ENCODE measurements at regions not wholly inside any gene's neighbourhood (a gene's known extent, or its start where the extent isn't known, plus 50 kb on each side); places are given as distances from the start of the nearest gene placed in this dataset.

DNA sequence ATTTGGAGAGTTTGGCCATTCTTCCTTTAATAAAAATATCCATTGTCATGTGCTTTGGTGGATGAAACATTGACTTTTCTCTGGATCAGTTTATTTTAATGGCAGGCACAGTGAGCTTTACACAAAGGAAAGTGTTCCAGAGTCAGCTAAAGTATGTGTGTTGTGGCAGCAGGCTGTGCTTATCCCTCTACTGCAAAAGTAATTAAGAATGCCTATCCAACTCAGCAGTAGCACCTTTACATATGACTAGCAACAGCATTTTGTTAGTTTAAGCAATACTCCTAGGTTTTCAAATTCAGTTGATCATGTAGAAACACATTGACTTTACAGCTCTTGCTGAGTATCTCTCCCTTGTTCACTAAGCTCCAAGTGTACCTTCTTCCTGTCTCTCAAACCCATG lies 730.5 kb upstream of the RGMB start:
- no peaks in the 10 kb centered on the region for H3K36me3 ChIP-seq (ENCODE audit: control insufficient read depth in 2 of 4, insufficient read depth in 4 of 4, low read length in 3 of 4)
- no peak overlapping the region for H2BK12ac ChIP-seq (ENCODE audit: low read depth, low read length)
- peak overlapping the region in 1 of 2 experiments; percentile 41; a peak in 2 of 4 replicates for H3K4me2 ChIP-seq (ENCODE audit: insufficient read depth in 1 of 2, low read depth in 2 of 2, low read length in 2 of 2)
- H4K5ac ChIP-seq (ENCODE audit: insufficient read length, low read depth, low read length) = no peak overlapping the region
- H3K18ac ChIP-seq (ENCODE audit: extremely low read depth, low read length) = no peak overlapping the region
- no peak overlapping the region for H4K91ac ChIP-seq (replicated peaks; ENCODE audit: insufficient read length, low read length)
- H3K56ac ChIP-seq (replicated peaks; ENCODE audit: insufficient read length, low read depth, low read length) = no peak overlapping the region
- H3K27ac ChIP-seq (ENCODE audit: low read depth, low read length) = no peak overlapping the region
- no peak overlapping the region for H2BK5ac ChIP-seq (ENCODE audit: low read depth, low read length)
- no peak overlapping the region for H2BK120ac ChIP-seq (replicated peaks; ENCODE audit: low read depth, low read length)
- H3K4ac ChIP-seq (replicated peaks; ENCODE audit: insufficient read length, low read depth, low read length) = no peak overlapping the region
- ChIA-PET CTCF (ENCODE audit: partially characterized antibody) (interaction anchor here (1.4 kb wide), 2 partner anchors 12 to 81 kb away, joined by 3 read pairs; no protein-coding TSS in a partner anchor), POLR2A (ENCODE audit: partially characterized antibody) (no interaction called here)
- H3K79me2 ChIP-seq (ENCODE audit: control insufficient read depth in 1 of 2, insufficient read depth in 2 of 2, low read length in 2 of 2) = no peaks in the 10 kb centered on the region
- no peak overlapping the region for H3K9ac ChIP-seq (replicated peaks in 1 of 4; ENCODE audit: extremely low read depth in 1 of 4, low read depth in 3 of 4, low read length in 3 of 4)
- no peak overlapping the region for H4K8ac ChIP-seq (ENCODE audit: extremely low read depth, insufficient read depth, low read length)
- H3K23me2 ChIP-seq (ENCODE audit: low read depth, low read length) = no peaks in the 10 kb centered on the region
- H2BK15ac ChIP-seq (ENCODE audit: low read length) = no peak overlapping the region
- no peak overlapping the region for H3K14ac ChIP-seq (ENCODE audit: insufficient read length)
- no peak for TF ChIP-seq RFX5 (IDR thresholded peaks at IDR 0.05; ENCODE audit: borderline replicate concordance, low read depth, low read length)
- TF ChIP-seq CBX8 (IDR thresholded peaks at IDR 0.05; ENCODE audit: borderline replicate concordance, low read depth, low read length) = no peak
- TF ChIP-seq POU5F1 (IDR thresholded peaks at IDR 0.05; ENCODE audit: low read depth, low read length) = no peak
- no peak for TF ChIP-seq SP2 (IDR thresholded peaks at IDR 0.05; ENCODE audit: low read length)
- TF ChIP-seq SUZ12 (IDR thresholded peaks at IDR 0.05; ENCODE audit: low read length) = no peak
- no peak for TF ChIP-seq CTBP2 (IDR thresholded peaks at IDR 0.05; ENCODE audit: borderline replicate concordance, insufficient read depth, insufficient read length, low read length)
- TF ChIP-seq RBBP5 (IDR thresholded peaks at IDR 0.05; ENCODE audit: borderline replicate concordance, low read depth, low read length) = no peak
- TF ChIP-seq, protein P1, sequence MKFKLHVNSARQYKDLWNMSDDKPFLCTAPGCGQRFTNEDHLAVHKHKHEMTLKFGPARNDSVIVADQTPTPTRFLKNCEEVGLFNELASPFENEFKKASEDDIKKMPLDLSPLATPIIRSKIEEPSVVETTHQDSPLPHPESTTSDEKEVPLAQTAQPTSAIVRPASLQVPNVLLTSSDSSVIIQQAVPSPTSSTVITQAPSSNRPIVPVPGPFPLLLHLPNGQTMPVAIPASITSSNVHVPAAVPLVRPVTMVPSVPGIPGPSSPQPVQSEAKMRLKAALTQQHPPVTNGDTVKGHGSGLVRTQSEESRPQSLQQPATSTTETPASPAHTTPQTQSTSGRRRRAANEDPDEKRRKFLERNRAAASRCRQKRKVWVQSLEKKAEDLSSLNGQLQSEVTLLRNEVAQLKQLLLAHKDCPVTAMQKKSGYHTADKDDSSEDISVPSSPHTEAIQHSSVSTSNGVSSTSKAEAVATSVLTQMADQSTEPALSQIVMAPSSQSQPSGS (IDR thresholded peaks at IDR 0.05; ENCODE audit: low read length) = no peak
- TF ChIP-seq, protein P2, sequence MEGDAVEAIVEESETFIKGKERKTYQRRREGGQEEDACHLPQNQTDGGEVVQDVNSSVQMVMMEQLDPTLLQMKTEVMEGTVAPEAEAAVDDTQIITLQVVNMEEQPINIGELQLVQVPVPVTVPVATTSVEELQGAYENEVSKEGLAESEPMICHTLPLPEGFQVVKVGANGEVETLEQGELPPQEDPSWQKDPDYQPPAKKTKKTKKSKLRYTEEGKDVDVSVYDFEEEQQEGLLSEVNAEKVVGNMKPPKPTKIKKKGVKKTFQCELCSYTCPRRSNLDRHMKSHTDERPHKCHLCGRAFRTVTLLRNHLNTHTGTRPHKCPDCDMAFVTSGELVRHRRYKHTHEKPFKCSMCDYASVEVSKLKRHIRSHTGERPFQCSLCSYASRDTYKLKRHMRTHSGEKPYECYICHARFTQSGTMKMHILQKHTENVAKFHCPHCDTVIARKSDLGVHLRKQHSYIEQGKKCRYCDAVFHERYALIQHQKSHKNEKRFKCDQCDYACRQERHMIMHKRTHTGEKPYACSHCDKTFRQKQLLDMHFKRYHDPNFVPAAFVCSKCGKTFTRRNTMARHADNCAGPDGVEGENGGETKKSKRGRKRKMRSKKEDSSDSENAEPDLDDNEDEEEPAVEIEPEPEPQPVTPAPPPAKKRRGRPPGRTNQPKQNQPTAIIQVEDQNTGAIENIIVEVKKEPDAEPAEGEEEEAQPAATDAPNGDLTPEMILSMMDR (IDR thresholded peaks at IDR 0.05; ENCODE audit: control extremely low read depth in 1 of 3, insufficient read depth in 1 of 3, low read depth in 1 of 3, low read length in 3 of 3) = no peak
- no peak overlapping the region for H2BK20ac ChIP-seq (ENCODE audit: low read length)
- H3K79me1 ChIP-seq (ENCODE audit: low read depth, low read length) = no peaks in the 10 kb centered on the region
- H4K20me1 ChIP-seq (replicated peaks in 1 of 2; ENCODE audit: control insufficient read depth in 1 of 2, insufficient read depth in 2 of 2, low read length in 2 of 2) = no peaks in the 10 kb centered on the region
- no peak overlapping the region for H2AK5ac ChIP-seq (ENCODE audit: low read depth, low read length)
- H3K9me3 ChIP-seq (ENCODE audit: insufficient read depth in 2 of 2, low read depth in 1 of 2, low read length in 1 of 2) = no peaks in the 10 kb centered on the region
- DNase-seq (ENCODE audit: low read depth in 1 of 2, low spot score in 2 of 2) = no peak
- H3K4me3 ChIP-seq (ENCODE audit: extremely low read depth in 1 of 4, insufficient read depth in 2 of 4, low read depth in 3 of 4, low read length in 4 of 4) = no peak overlapping the region
- no peak overlapping the region for H3K23ac ChIP-seq (ENCODE audit: insufficient read length)
- no peaks in the 10 kb centered on the region for H3K27me3 ChIP-seq (replicated peaks in 1 of 4; ENCODE audit: control insufficient read depth in 3 of 4, extremely low read depth in 1 of 4, insufficient read depth in 3 of 4, low read length in 3 of 4)
- FAIRE-seq = peak; percentile 85
- no peak overlapping the region for H2AFZ ChIP-seq (ENCODE audit: low read length)
- H3K4me1 ChIP-seq (replicated peaks in 1 of 4; ENCODE audit: control insufficient read depth in 3 of 4, insufficient read depth in 4 of 4, low read length in 3 of 4) = peaks cover 3 to 8% (median 6%) of the 10 kb centered on the region in 4 experiments; a peak in 4 of 7 replicates

All from H1 (cell line).